HG02798 (cell line): ENCODE measurements at regions not wholly inside any gene's neighbourhood (a gene's known extent, or its start where the extent isn't known, plus 50 kb on each side); places are given as distances from the start of the nearest gene placed in this dataset.

Source experiments
- ATAC-seq: cut with Tn5 transposase; IDR thresholded peaks from one replicate; pipeline ENCODE4 v1.9.1; 2021; ENCODE audit warnings: mild to moderate bottlenecking; ENCODE audit not compliant: unreplicated experiment, poor library complexity

GRCh38 chr21:27725916-27726315 lies 759.0 kb upstream of the ADAMTS5 start:
- ATAC-seq = no peak

GRCh38 chr21:27722095-27722494 lies 755.2 kb upstream of the ADAMTS5 start:
- no peak for ATAC-seq

DNA sequence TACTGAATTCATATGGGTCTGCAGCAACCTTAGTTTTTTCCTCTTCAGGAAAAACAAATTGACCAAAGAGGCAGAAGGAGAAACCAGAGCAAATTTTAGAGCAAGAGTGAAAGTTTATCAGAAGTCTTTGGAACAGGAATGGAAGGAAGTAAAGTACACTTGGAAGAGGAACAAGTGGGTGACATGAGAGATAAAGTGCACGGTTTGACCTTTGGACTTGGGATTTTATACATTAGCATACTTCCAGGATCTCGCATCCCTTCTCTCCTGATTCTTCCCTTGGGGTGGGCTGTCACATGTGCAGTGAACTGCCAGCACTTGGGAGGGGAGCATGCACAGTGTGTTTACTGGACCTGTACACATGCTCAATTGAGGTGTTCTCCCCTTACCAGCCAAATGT lies 754.8 kb upstream of the ADAMTS5 start:
- ATAC-seq = no peak

DNA sequence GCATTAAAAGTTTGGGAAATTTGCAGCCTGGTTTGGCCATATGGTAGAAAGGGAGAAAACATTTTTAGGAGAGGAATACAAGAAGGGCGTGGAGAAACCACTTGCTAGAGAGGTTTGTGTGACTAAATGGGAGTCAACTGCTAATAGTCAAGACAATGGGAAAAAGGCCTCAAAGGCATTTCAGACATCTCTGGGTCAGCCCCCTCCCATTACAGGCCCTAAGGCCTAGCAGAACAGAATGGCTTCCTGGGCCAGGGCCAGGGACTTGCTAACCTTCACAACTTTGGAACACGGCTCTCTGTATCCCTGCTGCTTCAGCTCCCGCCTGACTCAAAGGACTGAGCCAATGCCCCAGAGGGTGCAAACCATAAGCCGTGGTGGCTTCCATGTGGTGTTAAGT lies 752.3 kb upstream of the ADAMTS5 start:
- no peak for ATAC-seq

DNA sequence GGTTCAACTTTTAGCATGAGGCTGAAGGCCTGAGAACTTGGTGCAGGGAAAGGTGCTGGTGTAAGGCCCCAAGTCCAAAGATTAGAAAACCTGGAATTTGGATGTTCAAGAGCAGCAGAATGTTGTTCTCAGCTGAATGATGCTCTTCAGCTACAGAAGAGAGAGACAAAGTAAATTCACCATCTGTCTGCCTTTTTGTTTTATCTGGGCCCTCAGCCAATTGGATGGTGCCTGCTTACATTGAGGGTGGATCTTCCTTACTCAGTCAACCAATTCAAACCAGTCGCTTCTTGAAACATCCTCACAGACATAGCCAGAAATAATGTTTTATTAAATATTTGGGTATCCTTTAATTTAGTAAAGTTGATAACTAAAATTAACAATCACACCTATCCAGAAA lies 748.2 kb upstream of the ADAMTS5 start:
- no peak for ATAC-seq

DNA sequence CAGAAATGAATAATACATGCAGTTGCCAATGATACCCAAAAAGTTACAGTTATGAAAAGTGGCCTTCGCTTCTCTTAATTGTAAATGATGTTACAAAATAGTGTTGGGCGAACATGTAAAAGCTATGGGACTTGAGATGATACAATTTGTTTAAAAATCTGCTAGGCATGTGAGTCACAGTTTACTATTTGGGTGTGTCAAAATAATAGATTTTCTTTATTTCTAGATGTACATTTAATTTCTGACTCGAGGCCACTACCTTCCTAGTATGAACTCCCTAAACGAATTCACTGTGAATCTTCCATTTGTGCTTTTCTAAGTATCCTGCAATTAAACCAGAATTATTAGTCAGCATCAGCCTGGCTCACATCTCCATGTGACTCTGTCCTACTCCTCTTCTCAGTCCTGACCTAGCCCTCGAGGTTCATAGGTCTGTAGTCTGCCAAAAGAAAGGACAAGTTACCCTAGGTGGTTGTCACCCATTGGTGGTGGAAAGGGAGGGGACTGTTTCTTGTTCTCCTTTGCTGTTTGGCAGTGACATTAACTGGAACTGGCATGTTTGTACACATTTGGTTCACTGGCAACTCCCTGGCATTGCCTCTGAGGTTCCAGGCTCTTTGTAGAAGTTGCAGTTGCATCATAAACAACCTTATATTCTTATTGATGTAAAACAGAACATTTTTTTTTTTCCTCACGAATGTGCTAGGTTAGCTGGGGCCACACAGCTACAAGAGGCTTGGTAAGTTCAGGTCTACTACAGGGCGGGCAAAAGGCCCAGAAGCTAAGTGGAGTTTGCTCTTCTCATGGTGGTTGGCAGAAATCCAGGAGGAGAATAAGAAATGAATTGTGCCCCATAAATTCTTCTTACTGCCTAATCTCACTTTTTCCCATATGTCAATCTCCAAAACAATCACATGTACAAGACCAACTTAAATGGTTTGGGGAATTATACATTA lies 746.5 kb upstream of the ADAMTS5 start:
- no peak for ATAC-seq

DNA sequence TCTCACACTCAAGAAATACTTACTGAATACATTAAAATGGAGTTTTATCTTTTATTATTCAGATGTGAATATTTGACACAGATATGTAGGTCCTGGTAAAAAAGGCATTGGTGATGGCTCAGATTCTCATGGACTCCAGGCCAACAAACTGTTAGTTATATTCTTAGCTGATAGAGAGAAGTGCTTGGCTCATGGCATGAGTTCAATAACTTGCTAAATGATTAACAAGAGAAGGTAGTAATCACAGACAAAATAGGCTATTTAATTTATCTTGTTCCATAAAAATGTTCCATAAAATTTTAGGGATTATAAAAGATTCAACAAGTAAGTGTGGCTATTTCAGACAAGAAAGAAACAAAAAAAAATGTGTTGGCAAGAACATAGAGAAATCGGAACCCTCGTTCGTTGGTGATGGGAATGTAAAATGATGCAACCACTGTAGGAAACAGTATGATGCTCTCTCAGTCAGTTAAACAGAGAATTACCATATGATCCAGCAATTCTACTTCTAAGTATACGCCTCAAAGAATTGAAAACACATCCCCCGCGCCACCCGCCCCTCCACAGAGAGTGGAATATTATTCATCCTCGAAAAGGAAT lies 737.8 kb upstream of the ADAMTS5 start:
- no peak for ATAC-seq

DNA sequence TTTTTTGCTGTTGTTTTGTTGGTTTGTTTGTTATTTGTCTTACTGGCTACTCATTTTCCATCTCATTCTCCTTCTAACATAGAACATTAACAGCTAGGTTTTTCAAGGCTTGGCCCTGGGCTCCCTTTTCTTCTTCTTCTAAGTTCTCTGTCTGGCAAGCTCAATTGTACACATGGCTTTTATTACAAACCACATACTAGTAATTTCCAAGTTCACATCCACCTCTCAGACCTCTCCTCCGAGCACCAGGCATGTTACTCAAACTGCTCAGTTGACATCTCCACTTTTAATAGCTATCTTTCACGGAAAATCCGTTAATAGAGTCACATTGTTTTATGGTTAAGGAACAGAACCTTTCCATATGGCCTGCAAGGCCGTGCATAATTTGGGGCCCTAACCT lies 736.9 kb upstream of the ADAMTS5 start:
- no peak for ATAC-seq

GRCh38 chr21:27700974-27701614 lies 734.2 kb upstream of the ADAMTS5 start:
- ATAC-seq = peak; percentile 39

GRCh38 chr21:27695246-27695645 lies 728.4 kb upstream of the ADAMTS5 start:
- ATAC-seq = no peak

- ATAC-seq = no peak
Measured at GRCh38 chr21:27694667-27695066, 727.8 kb upstream of the ADAMTS5 start.

GRCh38 chr21:27693376-27693775 lies 726.5 kb upstream of the ADAMTS5 start:
- ATAC-seq = no peak

GRCh38 chr21:27691516-27691915 lies 724.6 kb upstream of the ADAMTS5 start:
- ATAC-seq = no peak

GRCh38 chr21:27691006-27691405 lies 724.1 kb upstream of the ADAMTS5 start:
- no peak for ATAC-seq

- ATAC-seq = no peak
Measured at GRCh38 chr21:27690426-27690825, 723.5 kb upstream of the ADAMTS5 start.

- no peak for ATAC-seq
Measured at GRCh38 chr21:27688773-27689172, 721.9 kb upstream of the ADAMTS5 start.

DNA sequence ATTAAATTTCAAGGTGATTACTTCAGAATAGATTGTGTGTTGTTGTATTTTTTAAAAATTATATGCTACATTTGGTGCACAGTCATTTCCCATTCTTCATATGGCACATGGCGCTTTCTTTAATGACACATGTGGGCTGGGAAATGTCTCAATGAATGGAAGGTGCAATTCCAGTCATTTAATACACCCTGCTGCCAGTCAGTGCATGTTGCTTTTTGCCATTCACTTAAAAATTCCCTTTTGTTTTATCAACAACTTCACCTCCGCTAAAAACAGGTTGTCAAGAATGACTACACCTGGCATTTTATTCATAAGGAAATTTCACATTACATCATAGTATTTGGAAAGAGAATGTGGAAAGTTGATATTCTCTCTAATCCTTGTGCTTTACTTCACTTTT lies 716.4 kb upstream of the ADAMTS5 start:
- ATAC-seq = no peak

GRCh38 chr21:27681841-27682240 lies 715.0 kb upstream of the ADAMTS5 start:
- no peak for ATAC-seq

DNA sequence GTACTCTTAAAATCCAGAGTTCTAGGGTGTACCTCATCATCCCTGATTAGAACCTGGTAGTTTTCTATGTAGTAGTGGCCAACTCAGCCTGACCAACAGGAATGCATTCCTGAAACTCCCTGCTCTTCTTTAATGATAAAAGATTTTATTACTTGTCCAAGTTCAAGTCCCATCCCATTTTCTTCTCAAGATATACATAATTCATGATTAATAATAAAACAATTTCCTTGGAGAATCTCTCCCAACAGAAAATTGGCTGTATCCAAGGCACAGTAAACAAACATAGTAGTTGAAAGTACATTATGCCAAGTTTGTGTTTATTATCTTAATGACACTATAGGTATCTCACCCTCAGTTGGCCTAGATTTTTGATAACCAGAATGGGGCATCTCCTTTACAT lies 714.1 kb upstream of the ADAMTS5 start:
- no peak for ATAC-seq

- ATAC-seq = no peak
Measured at GRCh38 chr21:27680181-27680580, 713.3 kb upstream of the ADAMTS5 start.

- no peak for ATAC-seq
Measured at GRCh38 chr21:27678511-27678910, 711.6 kb upstream of the ADAMTS5 start.
